Activated naive CD8-positive, alpha-beta T cell treated with anti-CD3 and anti-CD28 coated beads, Interleukin-2, amount 10 ng/mL, durations not matched to agents 7 days and 5 days (primary cell): ENCODE measurements at regions not wholly inside any gene's neighbourhood (a gene's known extent, or its start where the extent isn't known, plus 50 kb on each side); places are given as distances from the start of the nearest gene placed in this dataset.

Experiments used
- ATAC-seq: fragments of 150-1000 bp; cut with Tn5 transposase; one replicate; pipeline ENCODE4 v1.10.0; 2021; ENCODE audit warnings: low read depth, moderate library complexity
- POLR2A ChIA-PET: fragments of 350-600 bp; sonication (Branson Sonifier 250); formaldehyde crosslinking; loops from one replicate; lab custom pipeline; 2021; ENCODE audit warnings: antibody characterized with exemption; lab: Charles Lee
- DNase-seq: peaks from one replicate; pipeline ENCODE4 v3.0.0; 2021
- H3K27ac Mint-ChIP-seq: one replicate; pipeline ENCODE4 v1.8.0; 2022; ENCODE audit warnings: mild to moderate bottlenecking, mixed read lengths
- H3K27me3 Mint-ChIP-seq: one replicate; pipeline ENCODE4 v1.8.0; 2022; ENCODE audit warnings: mild to moderate bottlenecking, moderate library complexity, mixed read lengths
- H3K36me3 Mint-ChIP-seq: one replicate; pipeline ENCODE4 v1.8.0; 2021; ENCODE audit warnings: mild to moderate bottlenecking, mixed read lengths
- H3K4me1 Mint-ChIP-seq: one replicate; pipeline ENCODE4 v1.8.0; 2021; ENCODE audit warnings: mixed read lengths
- H3K4me3 Mint-ChIP-seq: one replicate; pipeline ENCODE4 v1.8.0; 2022; ENCODE audit warnings: mild to moderate bottlenecking, moderate library complexity, mixed read lengths
- H3K9me3 Mint-ChIP-seq: one replicate; pipeline ENCODE4 v1.8.0; 2021; ENCODE audit warnings: mixed read lengths

- Mint-ChIP-seq H3K27me3 (no peaks in the 10 kb centered on the region), H3K4me1 (peaks cover 13% of the 10 kb centered on the region), H3K27ac (peak overlapping the region; percentile 89), H3K4me3 (peak overlapping the region; percentile 50), H3K9me3 (peaks cover 2% of the 10 kb centered on the region), H3K36me3 (peaks cover 9% of the 10 kb centered on the region)
- DNase-seq (no peak), ATAC-seq (peak; percentile 95)
- POLR2A ChIA-PET: no interaction called here
Observed at GRCh38 chrY:21240221-21240620, 270.9 kb upstream of the RBMY1B start.

DNA sequence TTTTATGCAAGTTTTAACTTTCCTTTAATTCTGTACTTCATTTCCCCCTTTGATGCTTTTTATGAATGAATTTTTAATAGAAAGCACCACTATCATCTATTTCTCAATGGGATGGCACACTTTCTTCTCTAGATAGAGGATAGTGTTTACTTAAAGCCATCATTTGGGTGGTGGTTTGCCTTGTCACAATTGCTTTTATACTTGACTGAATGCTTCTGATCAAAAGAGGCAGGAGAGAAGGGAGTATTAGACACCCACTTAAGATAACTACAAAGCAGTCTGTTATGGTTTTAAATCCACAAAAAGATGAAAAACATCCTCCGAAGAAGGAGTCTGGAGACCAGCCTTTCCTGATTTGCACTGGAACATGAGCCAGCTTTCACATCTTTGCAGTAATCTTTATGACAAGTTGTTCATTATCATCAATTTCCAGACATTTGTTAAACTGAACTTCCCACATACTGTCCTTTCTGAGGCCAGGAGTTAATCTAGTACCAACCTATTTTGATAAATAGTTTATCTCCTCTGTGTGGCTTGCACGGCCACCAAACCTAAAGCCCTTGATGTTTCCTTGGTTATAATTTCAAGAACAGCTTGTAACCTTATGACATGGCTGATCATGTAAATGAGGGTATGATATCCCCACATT lies 270.4 kb upstream of the RBMY1B start:
- POLR2A ChIA-PET: no interaction called here
- no peak for DNase-seq
- Mint-ChIP-seq H3K4me3 (peak overlapping the region; percentile 50), H3K36me3 (peaks cover 9% of the 10 kb centered on the region), H3K27me3 (no peaks in the 10 kb centered on the region), H3K9me3 (peaks cover 2% of the 10 kb centered on the region), H3K27ac (peak overlapping the region; percentile 89), H3K4me1 (peaks cover 13% of the 10 kb centered on the region)
- ATAC-seq: no peak

DNA sequence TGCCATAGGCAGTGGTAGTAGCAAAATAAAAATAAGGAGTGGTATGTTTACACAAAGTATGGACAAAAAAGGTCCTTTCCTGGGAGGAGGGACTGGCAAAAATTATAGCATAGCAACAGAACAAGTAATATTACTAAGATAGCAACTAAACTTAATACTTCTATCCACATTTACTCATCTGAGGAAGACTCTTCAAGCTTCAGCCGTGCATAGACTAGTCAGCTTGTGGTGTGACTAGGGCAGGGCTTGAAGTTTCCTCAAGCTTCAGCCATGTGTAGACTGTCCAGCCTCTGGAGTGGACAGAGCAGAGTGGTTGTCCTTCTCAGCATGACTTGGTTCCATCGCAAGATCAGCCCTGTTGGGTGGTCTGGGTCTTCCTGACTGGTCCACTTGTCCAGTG lies 268.3 kb upstream of the RBMY1B start:
- ATAC-seq: no peak
- Mint-ChIP-seq H3K27ac (no peak overlapping the region), H3K4me3 (no peak overlapping the region), H3K27me3 (no peaks in the 10 kb centered on the region), H3K36me3 (peaks cover 7% of the 10 kb centered on the region), H3K9me3 (peaks cover 2% of the 10 kb centered on the region), H3K4me1 (peaks cover 22% of the 10 kb centered on the region)
- POLR2A ChIA-PET: no interaction called here
- no peak for DNase-seq

DNA sequence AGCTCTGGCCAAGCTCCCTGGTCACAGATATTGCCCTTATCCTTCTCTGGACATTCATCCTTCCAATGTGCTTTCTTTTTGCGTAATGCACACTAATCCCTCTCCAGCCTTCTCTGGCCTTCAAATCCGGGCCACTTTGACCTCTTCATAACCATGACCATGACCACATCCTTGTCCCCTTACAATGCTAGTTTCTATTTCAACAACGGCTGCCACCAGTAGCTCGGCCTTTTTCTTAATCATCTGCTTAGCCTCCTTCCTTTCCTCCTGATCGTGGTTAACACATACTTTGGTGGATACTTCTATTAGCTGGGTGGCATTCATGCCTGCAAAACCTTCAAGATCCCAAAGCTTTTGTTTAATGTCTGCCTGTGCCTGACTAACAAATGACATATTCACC lies 264.4 kb upstream of the RBMY1B start:
- Mint-ChIP-seq H3K4me1 (peaks cover 28% of the 10 kb centered on the region), H3K36me3 (no peaks in the 10 kb centered on the region), H3K9me3 (no peaks in the 10 kb centered on the region), H3K27ac (peak overlapping the region; percentile 65), H3K27me3 (no peaks in the 10 kb centered on the region), H3K4me3 (peak overlapping the region; percentile 43)
- no peak for DNase-seq
- no peak for ATAC-seq
- POLR2A ChIA-PET: no interaction called here

DNA sequence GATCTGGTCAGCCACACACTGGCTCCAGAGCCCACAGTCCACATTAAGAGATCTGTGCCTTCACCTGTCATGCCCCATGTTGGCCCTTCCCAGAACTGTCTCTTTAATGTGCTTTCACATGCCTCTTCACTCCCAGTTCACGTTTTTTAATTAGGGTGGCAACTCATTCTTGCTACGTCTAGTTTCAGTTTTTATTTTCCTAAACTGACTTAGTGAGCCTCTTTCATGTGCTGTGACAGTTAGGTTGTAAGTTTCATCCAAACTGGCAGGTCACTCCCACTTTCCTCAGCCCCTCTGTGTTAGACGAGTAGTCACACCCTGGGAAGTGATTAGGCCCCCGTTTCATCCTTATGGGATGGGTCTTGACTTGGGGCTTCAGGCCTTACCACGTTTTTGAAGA lies 262.5 kb upstream of the RBMY1B start:
- DNase-seq: no peak
- ATAC-seq: no peak
- Mint-ChIP-seq H3K4me1 (peaks cover 28% of the 10 kb centered on the region), H3K36me3 (no peaks in the 10 kb centered on the region), H3K4me3 (peak overlapping the region; percentile 31), H3K9me3 (no peaks in the 10 kb centered on the region), H3K27me3 (no peaks in the 10 kb centered on the region), H3K27ac (peak overlapping the region; percentile 77)
- POLR2A ChIA-PET: no interaction called here

- Mint-ChIP-seq H3K4me1 (peaks cover 21% of the 10 kb centered on the region), H3K9me3 (no peaks in the 10 kb centered on the region), H3K27ac (no peak overlapping the region), H3K27me3 (no peaks in the 10 kb centered on the region), H3K4me3 (no peak overlapping the region), H3K36me3 (no peaks in the 10 kb centered on the region)
- no peak for ATAC-seq
- POLR2A ChIA-PET: no interaction called here
- DNase-seq: no peak
Observed at GRCh38 chrY:21253455-21254248, 257.5 kb upstream of the RBMY1B start.

DNA sequence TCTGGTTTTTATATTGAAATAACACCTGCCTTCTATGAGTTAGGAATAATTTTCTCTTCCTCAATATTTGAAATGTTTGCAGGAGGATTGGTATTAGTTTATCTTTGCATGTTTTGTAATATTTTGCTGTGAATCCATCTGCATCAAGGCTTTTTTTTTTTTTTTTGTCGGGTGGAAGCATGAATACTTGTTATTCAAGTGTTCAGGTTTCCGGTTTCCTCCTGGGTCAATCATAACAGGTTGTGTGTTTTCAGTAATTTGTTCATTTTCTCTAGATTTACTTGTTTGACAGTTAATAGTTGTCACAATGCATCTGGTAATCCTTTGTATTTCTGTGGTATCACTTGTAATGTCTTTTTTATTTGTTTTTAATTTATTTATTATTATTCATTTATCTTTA lies 256.7 kb upstream of the RBMY1B start:
- Mint-ChIP-seq H3K27me3 (no peaks in the 10 kb centered on the region), H3K9me3 (no peaks in the 10 kb centered on the region), H3K27ac (peak overlapping the region; percentile 65), H3K36me3 (no peaks in the 10 kb centered on the region), H3K4me1 (peaks cover 15% of the 10 kb centered on the region), H3K4me3 (peak overlapping the region; percentile 62)
- POLR2A ChIA-PET: no interaction called here
- DNase-seq (no peak), ATAC-seq (no peak)

DNA sequence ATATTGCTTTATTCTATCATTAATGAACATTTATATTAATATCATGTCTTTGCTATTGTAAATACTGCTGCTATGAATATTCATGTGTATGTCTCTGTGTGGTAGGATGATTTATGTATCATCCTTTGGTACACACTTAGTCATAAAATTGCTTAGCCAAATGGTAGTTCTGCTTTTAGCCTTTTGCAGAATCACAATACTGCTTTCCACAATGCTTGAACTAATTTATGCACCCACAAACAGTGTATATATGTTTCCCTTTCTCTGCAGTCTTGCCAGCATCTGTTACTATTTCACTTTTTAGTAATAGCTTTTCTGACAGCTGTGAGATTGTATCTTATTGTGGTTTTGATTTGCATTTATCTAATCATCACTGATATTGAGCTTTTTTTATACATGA lies 254.3 kb upstream of the RBMY1B start:
- POLR2A ChIA-PET: no interaction called here
- H3K27ac Mint-ChIP-seq: no peak overlapping the region
- H3K4me1 Mint-ChIP-seq: peaks cover 8% of the 10 kb centered on the region
- H3K36me3 Mint-ChIP-seq: no peaks in the 10 kb centered on the region
- H3K27me3 Mint-ChIP-seq: no peaks in the 10 kb centered on the region
- no peak overlapping the region for H3K4me3 Mint-ChIP-seq
- no peak for DNase-seq
- no peaks in the 10 kb centered on the region for H3K9me3 Mint-ChIP-seq
- ATAC-seq: no peak

GRCh38 chrY:21259707-21260106 lies 251.4 kb upstream of the RBMY1B start:
- Mint-ChIP-seq H3K9me3 (no peaks in the 10 kb centered on the region), H3K4me3 (no peak overlapping the region), H3K4me1 (peaks cover 3% of the 10 kb centered on the region), H3K27me3 (no peaks in the 10 kb centered on the region), H3K36me3 (no peaks in the 10 kb centered on the region), H3K27ac (no peak overlapping the region)
- POLR2A ChIA-PET: no interaction called here
- ATAC-seq (no peak), DNase-seq (no peak)

GRCh38 chrY:21260325-21260724 lies 250.8 kb upstream of the RBMY1B start:
- Mint-ChIP-seq H3K4me1 (peaks cover 3% of the 10 kb centered on the region), H3K9me3 (no peaks in the 10 kb centered on the region), H3K27ac (no peak overlapping the region), H3K36me3 (no peaks in the 10 kb centered on the region), H3K4me3 (no peak overlapping the region), H3K27me3 (no peaks in the 10 kb centered on the region)
- ATAC-seq: no peak
- no peak for DNase-seq
- POLR2A ChIA-PET: no interaction called here

DNA sequence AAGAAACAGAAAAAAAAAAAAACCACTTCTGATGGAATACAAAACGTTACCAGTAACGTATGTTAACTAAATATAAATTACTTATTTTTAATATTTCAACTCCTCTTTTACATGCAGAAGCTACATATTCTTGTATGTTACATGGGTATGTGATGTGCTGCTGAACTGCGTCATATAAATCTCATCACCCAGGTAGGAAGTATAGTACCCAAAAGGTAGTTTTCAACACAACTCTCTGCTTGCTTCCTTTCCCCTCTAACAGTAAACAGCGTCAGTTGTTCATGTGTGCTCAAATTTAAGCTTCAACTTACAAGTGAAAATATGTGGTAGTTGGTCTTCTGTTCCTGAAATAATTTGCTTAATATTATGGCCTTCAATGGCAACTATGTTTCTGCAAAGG lies 250.0 kb upstream of the RBMY1B start:
- Mint-ChIP-seq H3K27me3 (no peaks in the 10 kb centered on the region), H3K36me3 (no peaks in the 10 kb centered on the region), H3K4me3 (no peak overlapping the region), H3K27ac (no peak overlapping the region), H3K9me3 (no peaks in the 10 kb centered on the region), H3K4me1 (peaks cover 3% of the 10 kb centered on the region)
- ATAC-seq (no peak), DNase-seq (no peak)
- POLR2A ChIA-PET: no interaction called here

DNA sequence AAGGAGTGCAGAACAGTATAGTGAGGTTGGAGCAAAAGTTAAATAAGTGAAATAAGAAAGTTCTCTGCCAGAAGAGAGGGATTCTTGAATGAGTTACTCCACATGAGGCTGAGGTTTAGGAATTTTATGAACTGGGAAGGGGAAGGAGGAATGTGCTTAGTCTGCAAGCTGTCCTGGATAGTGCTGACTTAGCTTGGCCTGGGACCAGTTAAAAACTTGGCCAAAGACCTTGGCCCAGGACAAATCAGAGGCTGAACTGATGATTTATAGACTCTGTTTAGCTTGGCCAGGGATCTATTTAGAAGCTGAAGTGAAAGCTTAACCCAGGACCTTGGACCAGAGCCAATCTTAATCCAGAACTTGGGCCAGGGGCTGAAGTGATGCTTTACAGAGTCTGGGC lies 244.4 kb upstream of the RBMY1B start:
- no peaks in the 10 kb centered on the region for H3K27me3 Mint-ChIP-seq
- no peaks in the 10 kb centered on the region for H3K9me3 Mint-ChIP-seq
- H3K4me1 Mint-ChIP-seq: no peaks in the 10 kb centered on the region

GRCh38 chrY:21267164-21267563 lies 244.0 kb upstream of the RBMY1B start:
- Mint-ChIP-seq H3K4me1 (no peaks in the 10 kb centered on the region), H3K4me3 (no peak overlapping the region), H3K27ac (no peak overlapping the region), H3K36me3 (no peaks in the 10 kb centered on the region), H3K9me3 (no peaks in the 10 kb centered on the region), H3K27me3 (no peaks in the 10 kb centered on the region)
- POLR2A ChIA-PET: no interaction called here
- ATAC-seq: no peak
- no peak for DNase-seq

More for the DNA sequence above, 244.4 kb upstream of the RBMY1B start:
- DNase-seq: no peak
- Mint-ChIP-seq H3K27ac (no peak overlapping the region), H3K36me3 (no peaks in the 10 kb centered on the region), H3K4me3 (no peak overlapping the region)
- ATAC-seq: no peak
- POLR2A ChIA-PET: no interaction called here

DNA sequence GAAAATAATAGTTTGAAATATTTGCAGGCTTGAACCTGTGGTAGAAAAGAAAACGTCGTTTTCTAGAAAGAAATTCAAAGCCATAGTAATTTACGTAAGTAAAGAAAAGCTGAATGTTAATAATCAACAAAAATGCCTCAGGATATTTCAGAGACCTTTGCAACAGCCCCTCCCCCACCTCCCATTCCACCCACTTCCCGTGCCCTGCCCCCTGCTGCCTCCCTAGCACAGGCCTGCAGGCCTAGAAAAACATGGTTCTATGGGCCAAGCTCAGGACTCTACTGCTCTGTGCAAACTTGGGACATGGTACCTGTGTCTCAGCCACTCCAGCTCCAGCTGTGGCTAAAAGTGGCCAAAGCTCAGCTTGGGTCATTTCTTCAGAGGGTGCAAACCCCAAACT lies 223.4 kb upstream of the RBMY1B start:
- POLR2A ChIA-PET: no interaction called here
- Mint-ChIP-seq H3K4me3 (no peak overlapping the region), H3K27me3 (no peaks in the 10 kb centered on the region), H3K27ac (no peak overlapping the region), H3K9me3 (peaks cover 2% of the 10 kb centered on the region), H3K36me3 (no peaks in the 10 kb centered on the region), H3K4me1 (no peaks in the 10 kb centered on the region)
- ATAC-seq: no peak
- DNase-seq: no peak
